ENCODE measurements at regions not wholly inside any gene's neighbourhood (a gene's known extent, or its start where the extent isn't known, plus 50 kb on each side); places are given as distances from the start of the nearest gene placed in this dataset.

DNA sequence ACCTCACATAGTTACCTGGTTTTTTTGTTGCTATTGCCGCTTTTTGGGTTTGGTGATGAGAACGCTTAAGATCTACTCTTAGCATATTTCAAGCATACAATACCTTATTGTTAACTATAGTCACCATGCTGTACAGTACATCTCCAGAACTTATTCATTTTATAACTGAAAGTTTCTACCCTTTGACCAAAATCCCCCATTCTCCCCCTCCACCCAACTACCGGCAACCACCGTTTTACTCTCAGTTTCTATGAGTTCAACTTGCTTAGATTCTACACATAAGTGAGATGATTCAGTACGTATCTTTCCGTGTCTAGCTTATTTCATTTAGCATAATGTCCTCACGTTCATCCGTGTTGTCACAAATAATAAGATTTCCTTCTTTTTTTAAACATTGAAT is 86.7 kb upstream of the IL6 start:
- no peak overlapping the region for H3K27ac ChIP-seq (ENCODE audit: low read depth, low read length)
- no peak overlapping the region for H3K9ac ChIP-seq (ENCODE audit: low read length)
- CTCF ChIA-PET, result no interaction called here
- ATAC-seq (no peak), DNase-seq (ENCODE audit: low read depth, low spot score) (no peak)
- no TSS peak for BruUV-seq (replicated peaks)
- H3K9me2 ChIP-seq (ENCODE audit: insufficient read depth), result no peaks in the 10 kb centered on the region
- intact Hi-C loops (cut with micrococcal nuclease), result no loop called here
- H3K36me3 ChIP-seq (ENCODE audit: control insufficient read depth in 1 of 2, insufficient read depth in 2 of 2, low read length in 2 of 2), result no peaks in the 10 kb centered on the region
- no peak overlapping the region for H2AFZ ChIP-seq (ENCODE audit: low read depth, low read length, poor library complexity, severe bottlenecking)
- no peaks in the 10 kb centered on the region for H3K4me1 ChIP-seq (ENCODE audit: control insufficient read depth in 1 of 2, insufficient read depth in 2 of 2, low read length in 2 of 2)
- H3K9me3 ChIP-seq (ENCODE audit: control insufficient read depth in 1 of 2, insufficient read depth in 1 of 2, low read depth in 1 of 2, low read length in 2 of 2), result peaks cover 3 to 10% of the 10 kb centered on the region in 2 experiments; a peak in 2 of 4 replicates
- RAD21 ChIA-PET (ENCODE audit: low non-redundant PET in 1 of 2, low total read pairs in 2 of 2, uncharacterized antibody in 2 of 2, unreplicated experiment in 2 of 2), result no interaction called here
- POLR2A ChIA-PET, result no interaction called here
- H3K4me2 ChIP-seq (ENCODE audit: low read length), result no peak overlapping the region
- TF ChIP-seq, protein P1, sequence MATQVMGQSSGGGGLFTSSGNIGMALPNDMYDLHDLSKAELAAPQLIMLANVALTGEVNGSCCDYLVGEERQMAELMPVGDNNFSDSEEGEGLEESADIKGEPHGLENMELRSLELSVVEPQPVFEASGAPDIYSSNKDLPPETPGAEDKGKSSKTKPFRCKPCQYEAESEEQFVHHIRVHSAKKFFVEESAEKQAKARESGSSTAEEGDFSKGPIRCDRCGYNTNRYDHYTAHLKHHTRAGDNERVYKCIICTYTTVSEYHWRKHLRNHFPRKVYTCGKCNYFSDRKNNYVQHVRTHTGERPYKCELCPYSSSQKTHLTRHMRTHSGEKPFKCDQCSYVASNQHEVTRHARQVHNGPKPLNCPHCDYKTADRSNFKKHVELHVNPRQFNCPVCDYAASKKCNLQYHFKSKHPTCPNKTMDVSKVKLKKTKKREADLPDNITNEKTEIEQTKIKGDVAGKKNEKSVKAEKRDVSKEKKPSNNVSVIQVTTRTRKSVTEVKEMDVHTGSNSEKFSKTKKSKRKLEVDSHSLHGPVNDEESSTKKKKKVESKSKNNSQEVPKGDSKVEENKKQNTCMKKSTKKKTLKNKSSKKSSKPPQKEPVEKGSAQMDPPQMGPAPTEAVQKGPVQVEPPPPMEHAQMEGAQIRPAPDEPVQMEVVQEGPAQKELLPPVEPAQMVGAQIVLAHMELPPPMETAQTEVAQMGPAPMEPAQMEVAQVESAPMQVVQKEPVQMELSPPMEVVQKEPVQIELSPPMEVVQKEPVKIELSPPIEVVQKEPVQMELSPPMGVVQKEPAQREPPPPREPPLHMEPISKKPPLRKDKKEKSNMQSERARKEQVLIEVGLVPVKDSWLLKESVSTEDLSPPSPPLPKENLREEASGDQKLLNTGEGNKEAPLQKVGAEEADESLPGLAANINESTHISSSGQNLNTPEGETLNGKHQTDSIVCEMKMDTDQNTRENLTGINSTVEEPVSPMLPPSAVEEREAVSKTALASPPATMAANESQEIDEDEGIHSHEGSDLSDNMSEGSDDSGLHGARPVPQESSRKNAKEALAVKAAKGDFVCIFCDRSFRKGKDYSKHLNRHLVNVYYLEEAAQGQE (IDR thresholded peaks at IDR 0.05; ENCODE audit: low read depth), result no peak
- TF ChIP-seq ZNF274 (IDR thresholded peaks at IDR 0.05; ENCODE audit: low read depth, low read length), result no peak
- no peak for TF ChIP-seq POLR2A (IDR thresholded peaks at IDR 0.05; ENCODE audit: borderline replicate concordance, extremely low read depth, insufficient read depth, insufficient read length)
- no peaks in the 10 kb centered on the region for H4K20me1 ChIP-seq (ENCODE audit: insufficient read depth)
- no peak overlapping the region for H3K4me3 ChIP-seq (replicated peaks in 1 of 2; ENCODE audit: low read depth in 1 of 2, low read length in 2 of 2)
- H3K79me2 ChIP-seq (ENCODE audit: insufficient read depth, low read length), result no peaks in the 10 kb centered on the region
- no peaks in the 10 kb centered on the region for H3K27me3 ChIP-seq (ENCODE audit: insufficient read depth, low read length)

DNA sequence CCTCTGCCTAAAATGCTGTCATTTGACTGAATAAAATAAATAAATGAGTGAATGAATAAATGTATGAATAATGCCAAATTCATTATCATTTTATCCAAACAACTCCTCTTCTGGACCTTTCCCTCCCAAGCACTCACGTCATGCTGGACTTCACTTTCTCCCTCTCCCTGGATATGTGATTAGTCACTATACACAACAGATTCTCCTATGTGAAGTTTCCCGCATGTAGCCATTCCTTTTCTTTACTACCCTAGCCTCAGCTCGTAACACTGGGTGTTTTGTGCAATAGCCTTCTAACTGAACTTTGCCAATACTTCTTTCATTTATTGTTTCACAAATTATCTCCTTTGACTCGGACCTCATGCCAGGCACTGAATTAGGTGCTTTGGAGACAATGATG is 87.6 kb upstream of the IL6 start:
- CTCF ChIA-PET, result no interaction called here
- Histone ChIP-seq H3K36me3 (ENCODE audit: control insufficient read depth in 1 of 2, insufficient read depth in 2 of 2, low read length in 2 of 2) (no peaks in the 10 kb centered on the region), H3K9me3 (ENCODE audit: control insufficient read depth in 1 of 2, insufficient read depth in 1 of 2, low read depth in 1 of 2, low read length in 2 of 2) (0 out of 4 replicates have a peak, but pooled peaks cover 0 to 5% of the 10 kb centered on the region in 2 experiments), H2AFZ (ENCODE audit: low read depth, low read length, poor library complexity, severe bottlenecking) (no peak overlapping the region), H4K20me1 (ENCODE audit: insufficient read depth) (no peaks in the 10 kb centered on the region), H3K4me2 (ENCODE audit: low read length) (no peak overlapping the region), H3K27ac (ENCODE audit: low read depth, low read length) (no peak overlapping the region), H3K27me3 (ENCODE audit: insufficient read depth, low read length) (no peaks in the 10 kb centered on the region), H3K4me3 (replicated peaks in 1 of 2; ENCODE audit: low read depth in 1 of 2, low read length in 2 of 2) (no peak overlapping the region), H3K4me1 (ENCODE audit: control insufficient read depth in 1 of 2, insufficient read depth in 2 of 2, low read length in 2 of 2) (no peaks in the 10 kb centered on the region), H3K79me2 (ENCODE audit: insufficient read depth, low read length) (no peaks in the 10 kb centered on the region), H3K9ac (ENCODE audit: low read length) (no peak overlapping the region), H3K9me2 (ENCODE audit: insufficient read depth) (no peaks in the 10 kb centered on the region)
- BruUV-seq (replicated peaks), result no TSS peak
- intact Hi-C loops (cut with micrococcal nuclease), result no loop called here
- ATAC-seq, result no peak
- RAD21 ChIA-PET (ENCODE audit: low non-redundant PET in 1 of 2, low total read pairs in 2 of 2, uncharacterized antibody in 2 of 2, unreplicated experiment in 2 of 2), result no interaction called here
- POLR2A ChIA-PET, result no interaction called here
- DNase-seq (ENCODE audit: low read depth, low spot score), result no peak
- TF ChIP-seq EZH2phosphoT487 (IDR thresholded peaks at IDR 0.05; ENCODE audit: borderline replicate concordance) (no peak), POLR2AphosphoS5 (IDR thresholded peaks at IDR 0.05; ENCODE audit: low read depth, low read length) (no peak), ELF1 (IDR thresholded peaks at IDR 0.05; ENCODE audit: borderline replicate concordance, low read depth) (no peak), ZFX (IDR thresholded peaks at IDR 0.05) (no peak), SIN3A (IDR thresholded peaks at IDR 0.05; ENCODE audit: low read depth) (no peak), YY1 (IDR thresholded peaks at IDR 0.05; ENCODE audit: extremely low read depth, insufficient replicate concordance, low read depth, low read length) (no peak)
- TF ChIP-seq, protein P1 (IDR thresholded peaks at IDR 0.05; ENCODE audit: low read depth), result no peak
- TF ChIP-seq, protein P2, sequence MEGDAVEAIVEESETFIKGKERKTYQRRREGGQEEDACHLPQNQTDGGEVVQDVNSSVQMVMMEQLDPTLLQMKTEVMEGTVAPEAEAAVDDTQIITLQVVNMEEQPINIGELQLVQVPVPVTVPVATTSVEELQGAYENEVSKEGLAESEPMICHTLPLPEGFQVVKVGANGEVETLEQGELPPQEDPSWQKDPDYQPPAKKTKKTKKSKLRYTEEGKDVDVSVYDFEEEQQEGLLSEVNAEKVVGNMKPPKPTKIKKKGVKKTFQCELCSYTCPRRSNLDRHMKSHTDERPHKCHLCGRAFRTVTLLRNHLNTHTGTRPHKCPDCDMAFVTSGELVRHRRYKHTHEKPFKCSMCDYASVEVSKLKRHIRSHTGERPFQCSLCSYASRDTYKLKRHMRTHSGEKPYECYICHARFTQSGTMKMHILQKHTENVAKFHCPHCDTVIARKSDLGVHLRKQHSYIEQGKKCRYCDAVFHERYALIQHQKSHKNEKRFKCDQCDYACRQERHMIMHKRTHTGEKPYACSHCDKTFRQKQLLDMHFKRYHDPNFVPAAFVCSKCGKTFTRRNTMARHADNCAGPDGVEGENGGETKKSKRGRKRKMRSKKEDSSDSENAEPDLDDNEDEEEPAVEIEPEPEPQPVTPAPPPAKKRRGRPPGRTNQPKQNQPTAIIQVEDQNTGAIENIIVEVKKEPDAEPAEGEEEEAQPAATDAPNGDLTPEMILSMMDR (IDR thresholded peaks at IDR 0.05 in 2 of 3, conservative IDR thresholded peaks at IDR 0.05 in 1 of 3; ENCODE audit: borderline replicate concordance in 1 of 3, insufficient read depth in 1 of 3, low read depth in 2 of 3, low read length in 2 of 3), result no peak
- TF ChIP-seq, protein P3, sequence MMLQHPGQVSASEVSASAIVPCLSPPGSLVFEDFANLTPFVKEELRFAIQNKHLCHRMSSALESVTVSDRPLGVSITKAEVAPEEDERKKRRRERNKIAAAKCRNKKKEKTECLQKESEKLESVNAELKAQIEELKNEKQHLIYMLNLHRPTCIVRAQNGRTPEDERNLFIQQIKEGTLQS (IDR thresholded peaks at IDR 0.05), result no peak

Measured in HCT116 (cell line).